ENCODE measurements at regions not wholly inside any gene's neighbourhood (a gene's known extent, or its start where the extent isn't known, plus 50 kb on each side); places are given as distances from the start of the nearest gene placed in this dataset.

- no peak for FAIRE-seq
- peaks cover 4% of the 10 kb centered on the region for H3K9me3 ChIP-seq (ENCODE audit: insufficient read depth, low read depth, low read length)
- no peaks in the 10 kb centered on the region for H3K36me3 Mint-ChIP-seq (ENCODE audit: low read depth, unreplicated experiment)
- H3K4me2 ChIP-seq (ENCODE audit: low read length) = no peak overlapping the region
- H3K36me3 ChIP-seq (ENCODE audit: insufficient read depth, low read length) = no peaks in the 10 kb centered on the region
- H3K27ac Mint-ChIP-seq (ENCODE audit: unreplicated experiment) = no peak overlapping the region
- no peak for TF ChIP-seq EZH2 (IDR thresholded peaks at IDR 0.05; ENCODE audit: insufficient read depth, low read length)
- TF ChIP-seq CTCF (IDR thresholded peaks at IDR 0.05; ENCODE audit: insufficient read depth, low read depth, low read length) = no peak
- H3K79me2 ChIP-seq (ENCODE audit: insufficient read depth, low read length) = no peaks in the 10 kb centered on the region
- H2AFZ ChIP-seq (ENCODE audit: low read depth, low read length) = no peak overlapping the region
- no peak for DNase-seq (ENCODE audit: low read depth)
- no peak overlapping the region for H3K9ac ChIP-seq (ENCODE audit: low read length)
- peaks cover 10% of the 10 kb centered on the region for H3K9me3 Mint-ChIP-seq (ENCODE audit: unreplicated experiment)
- no peaks in the 10 kb centered on the region for H3K4me1 ChIP-seq (ENCODE audit: insufficient read depth, low read length)
- H4K20me1 ChIP-seq (ENCODE audit: insufficient read depth, low read length) = no peaks in the 10 kb centered on the region
- H3K27ac ChIP-seq (ENCODE audit: low read depth, low read length) = no peak overlapping the region
- no peaks in the 10 kb centered on the region for H3K27me3 Mint-ChIP-seq (ENCODE audit: low read depth, unreplicated experiment)
- H3K4me1 Mint-ChIP-seq (ENCODE audit: low read depth, unreplicated experiment) = no peaks in the 10 kb centered on the region
- H3K4me3 ChIP-seq (ENCODE audit: insufficient read depth, low read depth, low read length) = no peak overlapping the region
- H3K27me3 ChIP-seq (ENCODE audit: insufficient read depth, low read length) = no peaks in the 10 kb centered on the region
- H3K4me3 Mint-ChIP-seq (ENCODE audit: unreplicated experiment) = no peak overlapping the region
Observed at GRCh38 chr2:144748443-144748842, 228.5 kb upstream of the ZEB2 start.

GRCh38 chr2:144747571-144747970 lies 227.7 kb upstream of the ZEB2 start:
- peaks cover 10% of the 10 kb centered on the region for H3K9me3 Mint-ChIP-seq (ENCODE audit: unreplicated experiment)
- Histone ChIP-seq H4K20me1 (ENCODE audit: insufficient read depth, low read length) (no peaks in the 10 kb centered on the region), H3K9ac (ENCODE audit: low read length) (no peak overlapping the region), H3K79me2 (ENCODE audit: insufficient read depth, low read length) (no peaks in the 10 kb centered on the region), H3K4me1 (ENCODE audit: insufficient read depth, low read length) (no peaks in the 10 kb centered on the region), H3K36me3 (ENCODE audit: insufficient read depth, low read length) (no peaks in the 10 kb centered on the region), H2AFZ (ENCODE audit: low read depth, low read length) (no peak overlapping the region), H3K4me3 (ENCODE audit: insufficient read depth, low read depth, low read length) (no peak overlapping the region), H3K27ac (ENCODE audit: low read depth, low read length) (no peak overlapping the region), H3K4me2 (ENCODE audit: low read length) (no peak overlapping the region), H3K27me3 (ENCODE audit: insufficient read depth, low read length) (no peaks in the 10 kb centered on the region), H3K9me3 (ENCODE audit: insufficient read depth, low read depth, low read length) (peaks cover 4% of the 10 kb centered on the region)
- H3K27ac Mint-ChIP-seq (ENCODE audit: unreplicated experiment) = no peak overlapping the region
- DNase-seq (ENCODE audit: low read depth) = no peak
- H3K27me3 Mint-ChIP-seq (ENCODE audit: low read depth, unreplicated experiment) = no peaks in the 10 kb centered on the region
- TF ChIP-seq CTCF (IDR thresholded peaks at IDR 0.05; ENCODE audit: insufficient read depth, low read depth, low read length) (no peak), EZH2 (IDR thresholded peaks at IDR 0.05; ENCODE audit: insufficient read depth, low read length) (no peak)
- no peaks in the 10 kb centered on the region for H3K36me3 Mint-ChIP-seq (ENCODE audit: low read depth, unreplicated experiment)
- no peak overlapping the region for H3K4me3 Mint-ChIP-seq (ENCODE audit: unreplicated experiment)
- no peak for FAIRE-seq
- H3K4me1 Mint-ChIP-seq (ENCODE audit: low read depth, unreplicated experiment) = no peaks in the 10 kb centered on the region

- H3K4me1 Mint-ChIP-seq (ENCODE audit: low read depth, unreplicated experiment) = no peaks in the 10 kb centered on the region
Observed at GRCh38 chr2:144745424-144745823, 225.5 kb upstream of the ZEB2 start.

More at GRCh38 chr2:144745424-144745823, 225.5 kb upstream of the ZEB2 start:
- Mint-ChIP-seq H3K9me3 (ENCODE audit: unreplicated experiment) (peaks cover 10% of the 10 kb centered on the region), H3K36me3 (ENCODE audit: low read depth, unreplicated experiment) (no peaks in the 10 kb centered on the region), H3K27me3 (ENCODE audit: low read depth, unreplicated experiment) (no peaks in the 10 kb centered on the region), H3K27ac (ENCODE audit: unreplicated experiment) (no peak overlapping the region), H3K4me3 (ENCODE audit: unreplicated experiment) (no peak overlapping the region)
- Histone ChIP-seq H3K4me3 (ENCODE audit: insufficient read depth, low read depth, low read length) (no peak overlapping the region), H3K9ac (ENCODE audit: low read length) (no peak overlapping the region), H2AFZ (ENCODE audit: low read depth, low read length) (no peak overlapping the region), H3K4me1 (ENCODE audit: insufficient read depth, low read length) (no peaks in the 10 kb centered on the region), H3K4me2 (ENCODE audit: low read length) (no peak overlapping the region), H3K27me3 (ENCODE audit: insufficient read depth, low read length) (no peaks in the 10 kb centered on the region), H4K20me1 (ENCODE audit: insufficient read depth, low read length) (no peaks in the 10 kb centered on the region), H3K79me2 (ENCODE audit: insufficient read depth, low read length) (no peaks in the 10 kb centered on the region), H3K36me3 (ENCODE audit: insufficient read depth, low read length) (no peaks in the 10 kb centered on the region), H3K9me3 (ENCODE audit: insufficient read depth, low read depth, low read length) (peaks cover 4% of the 10 kb centered on the region), H3K27ac (ENCODE audit: low read depth, low read length) (no peak overlapping the region)
- no peak for DNase-seq (ENCODE audit: low read depth)
- FAIRE-seq = no peak
- TF ChIP-seq CTCF (IDR thresholded peaks at IDR 0.05; ENCODE audit: insufficient read depth, low read depth, low read length) = no peak
- TF ChIP-seq EZH2 (IDR thresholded peaks at IDR 0.05; ENCODE audit: insufficient read depth, low read length) = no peak

Measured in astrocyte (in vitro differentiated cells and primary cell).